Right lobe of liver (tissue), 6 donors: ENCODE measurements at regions not wholly inside any gene's neighbourhood (a gene's known extent, or its start where the extent isn't known, plus 50 kb on each side); places are given as distances from the start of the nearest gene placed in this dataset.

Experiments
- ATAC-seq, 4 donors: fragments of 200-7000 bp; cut with Tn5 transposase; one replicate each; pipeline ENCODE4 v1.9.1; 2020; ENCODE audit warnings: mild to moderate bottlenecking in 4 of 4, moderate library complexity in 4 of 4
- DNase-seq, 3 donors: peaks; one replicate each; pipeline ENCODE4 v3.0.0-alpha.2; 2020
- H3K27ac ChIP-seq, 3 donors: fragments of 200-600 bp; one replicate each; pipeline ENCODE4 v1.8.0; 2022
- H3K27me3 ChIP-seq, 2 donors: fragments of 200-600 bp; one replicate each; pipeline ENCODE4 v1.8.0; 2022
- H3K36me3 ChIP-seq, 4 donors: fragments of 200-600 bp; sonication (generic) in 1 of 4; one replicate each; pipeline versions ENCODE4 v1.5.1 to v1.8.0; 2017 to 2022; ENCODE audit warnings: control low read depth in 1 of 4
- H3K4me1 ChIP-seq, 4 donors: fragments of 200-600 bp; sonication (generic) in 1 of 4; one replicate each; pipeline versions ENCODE4 v1.5.1 to v1.8.0; 2017 to 2022; ENCODE audit warnings: control low read depth in 1 of 4
- H3K4me3 ChIP-seq, 3 donors: fragments of 200-600 bp; one replicate each; pipeline ENCODE4 v1.8.0; 2022
- H3K9me3 ChIP-seq, 4 donors: fragments of 200-600 bp; sonication (generic) in 1 of 4; one replicate each; pipeline versions ENCODE4 v1.5.1 to v1.8.0; 2017 to 2022; ENCODE audit warnings: control low read depth in 1 of 4
- POLR2A ChIP-seq: fragments of 450-650 bp; IDR thresholded peaks from one replicate; pipeline ENCODE4 v1.6.1; 2017; ENCODE audit warnings: antibody characterized with exemption, mild to moderate bottlenecking
- whole genome bisulfite sequencing: methylation state at CpG from one replicate; pipeline ENCODE4 v1.1.6; 2018; ENCODE audit warnings: low coverage, low lambda C conversion rate; ENCODE audit not compliant: insufficient coverage; ENCODE audit errors: missing lambda C conversion rate; 5-methylcytosine and 5-hydroxymethylcytosine counted together
- intact Hi-C, 2 donors: fragments of 100-400 bp; cut with DNase I; formaldehyde crosslinking; loops; one replicate each; pipeline versions ENCODE4 v1.11.2 to v1.14.1; 2022
- TF ChIP-seq, protein P1 (sequence below), 4 donors: fragments of 200-600 bp in 3 of 4; fragments of 450-650 bp in 1 of 4; IDR thresholded peaks; one replicate each; pipeline versions ENCODE4 v1.5.1 to v1.8.0; 2016 to 2022; ENCODE audit warnings: antibody characterized with exemption in 4 of 4, mild to moderate bottlenecking in 2 of 4
- donor health status: DM: no; HTN: yes; CAD: no.
- donor health status: DM: no; HTN: no; CAD: no.
- donor health status: DM: no; HTN: no; CAD: no.
- donor health status: DM: no; HTN: yes; CAD: no.
- donor health status: DM: no; HTN: yes; CAD: no.

DNA sequence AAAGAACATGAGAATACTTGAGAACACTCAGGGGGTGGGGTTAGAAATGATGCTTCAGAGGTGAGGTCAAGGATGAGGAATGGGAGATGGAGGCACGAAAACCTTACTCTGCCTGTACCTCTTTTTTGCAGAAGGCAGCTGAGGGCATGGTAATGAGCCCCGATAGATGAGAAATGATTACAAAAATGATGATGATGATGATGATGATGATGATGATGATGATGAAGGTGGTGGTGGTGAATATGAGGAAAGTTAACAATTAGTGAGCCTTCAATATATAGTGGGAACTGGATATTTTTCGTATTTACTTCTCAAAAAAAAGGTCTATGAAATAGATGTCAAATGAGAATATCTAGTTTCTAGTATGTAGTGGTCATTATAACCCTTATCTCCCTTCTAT lies 584.3 kb downstream of the EPHA4 start:
- H3K36me3 ChIP-seq, result no peaks in the 10 kb centered on the region
- no peak overlapping the region for H3K4me3 ChIP-seq
- no peak for TF ChIP-seq POLR2A
- TF ChIP-seq, protein P1, sequence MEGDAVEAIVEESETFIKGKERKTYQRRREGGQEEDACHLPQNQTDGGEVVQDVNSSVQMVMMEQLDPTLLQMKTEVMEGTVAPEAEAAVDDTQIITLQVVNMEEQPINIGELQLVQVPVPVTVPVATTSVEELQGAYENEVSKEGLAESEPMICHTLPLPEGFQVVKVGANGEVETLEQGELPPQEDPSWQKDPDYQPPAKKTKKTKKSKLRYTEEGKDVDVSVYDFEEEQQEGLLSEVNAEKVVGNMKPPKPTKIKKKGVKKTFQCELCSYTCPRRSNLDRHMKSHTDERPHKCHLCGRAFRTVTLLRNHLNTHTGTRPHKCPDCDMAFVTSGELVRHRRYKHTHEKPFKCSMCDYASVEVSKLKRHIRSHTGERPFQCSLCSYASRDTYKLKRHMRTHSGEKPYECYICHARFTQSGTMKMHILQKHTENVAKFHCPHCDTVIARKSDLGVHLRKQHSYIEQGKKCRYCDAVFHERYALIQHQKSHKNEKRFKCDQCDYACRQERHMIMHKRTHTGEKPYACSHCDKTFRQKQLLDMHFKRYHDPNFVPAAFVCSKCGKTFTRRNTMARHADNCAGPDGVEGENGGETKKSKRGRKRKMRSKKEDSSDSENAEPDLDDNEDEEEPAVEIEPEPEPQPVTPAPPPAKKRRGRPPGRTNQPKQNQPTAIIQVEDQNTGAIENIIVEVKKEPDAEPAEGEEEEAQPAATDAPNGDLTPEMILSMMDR (IDR thresholded peaks at IDR 0.05), result no peak
- 45% methylated on average over 3 of the region's 3 CpGs for WGBS
- H3K27ac ChIP-seq, result no peak overlapping the region
- no peaks in the 10 kb centered on the region for H3K27me3 ChIP-seq
- no peak for DNase-seq
- intact Hi-C loops, result no loop called here
- no peak for ATAC-seq
- H3K4me1 ChIP-seq, result no peaks in the 10 kb centered on the region
- no peaks in the 10 kb centered on the region for H3K9me3 ChIP-seq

DNA sequence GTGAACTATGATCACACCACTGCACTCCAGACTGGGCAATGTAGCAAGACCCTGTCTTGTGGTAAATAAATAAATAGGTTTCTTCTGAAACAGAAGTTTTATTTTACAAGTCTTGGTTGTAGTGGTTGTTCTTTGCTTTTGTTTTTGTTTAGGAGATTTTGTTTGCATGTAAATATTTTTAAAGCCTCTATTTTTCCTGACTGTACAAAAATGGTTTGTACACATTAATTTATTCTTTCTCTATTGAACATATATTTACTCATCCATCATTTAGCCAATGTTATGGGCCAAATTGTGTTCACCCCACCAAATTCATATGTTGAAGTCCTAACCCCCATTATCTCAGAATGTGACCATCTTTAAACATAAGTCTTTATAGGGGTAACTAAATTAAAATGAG lies 580.1 kb downstream of the EPHA4 start:
- no peak overlapping the region for H3K4me3 ChIP-seq
- no peak for TF ChIP-seq POLR2A
- TF ChIP-seq, protein P1 (IDR thresholded peaks at IDR 0.05), result no peak
- no peak for DNase-seq

DNA sequence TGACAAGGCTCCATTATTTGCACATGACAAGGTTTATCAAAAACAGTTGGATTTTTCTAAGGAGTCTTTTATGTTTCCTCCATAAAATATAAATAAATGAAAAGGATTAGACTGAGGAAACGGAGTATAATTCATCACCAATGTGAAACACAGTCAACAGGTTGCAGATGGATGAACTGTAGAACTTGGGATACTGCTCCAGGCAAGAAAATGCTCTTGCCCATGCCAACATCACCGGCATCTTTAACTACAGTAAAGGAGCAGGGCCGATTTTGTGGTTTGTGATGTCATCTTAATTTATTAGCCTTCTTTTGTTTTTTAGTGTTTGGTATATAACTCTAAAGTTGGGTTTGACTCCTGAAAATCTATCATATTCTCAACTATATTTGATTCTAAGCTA lies 577.3 kb downstream of the EPHA4 start:
- Histone ChIP-seq H3K27ac (no peak overlapping the region), H3K36me3 (no peaks in the 10 kb centered on the region), H3K9me3 (no peaks in the 10 kb centered on the region), H3K4me1 (no peaks in the 10 kb centered on the region), H3K4me3 (no peak overlapping the region), H3K27me3 (no peaks in the 10 kb centered on the region)
- intact Hi-C loops, result no loop called here
- 33% methylated on average over 3 of the region's 3 CpGs for WGBS
- DNase-seq (no peak), ATAC-seq (no peak)
- no peak for TF ChIP-seq POLR2A
- TF ChIP-seq, protein P1 (IDR thresholded peaks at IDR 0.05), result no peak

More for the DNA sequence above, 580.1 kb downstream of the EPHA4 start:
- Histone ChIP-seq H3K4me1 (no peaks in the 10 kb centered on the region), H3K36me3 (no peaks in the 10 kb centered on the region), H3K27ac (no peak overlapping the region), H3K9me3 (no peaks in the 10 kb centered on the region), H3K27me3 (no peaks in the 10 kb centered on the region)
- intact Hi-C loops, result no loop called here
- ATAC-seq, result no peak

DNA sequence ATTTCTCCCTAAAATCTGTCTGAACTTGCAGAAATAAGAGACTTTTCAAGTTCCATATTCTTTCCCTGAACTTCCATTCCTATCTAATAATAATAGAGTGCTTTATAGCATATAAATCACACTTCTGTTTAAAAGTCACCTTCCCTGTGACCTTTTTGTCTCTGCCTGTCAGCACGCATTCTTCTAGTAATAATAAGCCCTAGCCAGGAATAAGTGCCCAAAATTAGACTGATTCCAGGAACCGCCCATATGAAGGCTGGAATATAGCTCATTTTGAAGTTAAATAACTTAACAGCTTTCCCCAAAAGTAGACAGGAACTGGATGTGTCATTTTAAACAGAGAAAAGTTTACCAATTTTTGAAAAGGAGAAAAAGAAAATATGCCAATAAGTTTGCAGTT lies 576.5 kb downstream of the EPHA4 start:
- no peak overlapping the region for H3K27ac ChIP-seq
- DNase-seq, result no peak
- H3K36me3 ChIP-seq, result no peaks in the 10 kb centered on the region
- no peak for TF ChIP-seq POLR2A
- TF ChIP-seq, protein P1 (IDR thresholded peaks at IDR 0.05), result no peak
- no peaks in the 10 kb centered on the region for H3K27me3 ChIP-seq
- intact Hi-C loops, result no loop called here
- 57% methylated on average over 2 of the region's 2 CpGs for WGBS
- no peaks in the 10 kb centered on the region for H3K9me3 ChIP-seq
- no peak overlapping the region for H3K4me3 ChIP-seq
- ATAC-seq, result no peak
- H3K4me1 ChIP-seq, result no peaks in the 10 kb centered on the region

DNA sequence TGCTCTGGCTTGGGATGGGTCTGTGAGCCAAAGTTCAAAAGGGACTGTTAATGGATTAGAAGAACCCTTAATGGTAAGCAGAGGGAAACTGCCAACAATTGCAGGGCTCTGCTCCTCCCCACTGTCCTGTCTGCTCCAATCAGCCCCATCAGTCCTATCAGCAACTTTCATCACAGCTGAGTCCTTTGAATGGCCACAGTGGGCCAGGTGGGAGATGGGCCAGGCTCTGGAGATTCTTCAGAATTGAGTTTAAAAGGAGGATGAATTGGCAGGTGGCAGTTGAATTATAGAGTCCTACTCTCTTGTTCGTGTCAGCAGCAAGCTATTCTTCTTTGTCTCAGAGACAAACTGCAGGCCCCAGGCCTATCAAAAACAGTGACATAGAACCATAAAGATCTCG lies 573.9 kb downstream of the EPHA4 start:
- Histone ChIP-seq H3K4me3 (no peak overlapping the region), H3K27me3 (no peaks in the 10 kb centered on the region), H3K36me3 (no peaks in the 10 kb centered on the region), H3K4me1 (no peaks in the 10 kb centered on the region), H3K27ac (no peak overlapping the region), H3K9me3 (no peaks in the 10 kb centered on the region)
- TF ChIP-seq, protein P1 (IDR thresholded peaks at IDR 0.05), result no peak
- TF ChIP-seq POLR2A, result no peak
- no peak for DNase-seq
- 49% methylated on average over 2 of the region's 2 CpGs for WGBS
- ATAC-seq, result no peak
- intact Hi-C loops, result no loop called here
